ENCODE measurements at regions not wholly inside any gene's neighbourhood (a gene's known extent, or its start where the extent isn't known, plus 50 kb on each side); places are given as distances from the start of the nearest gene placed in this dataset.

DNA sequence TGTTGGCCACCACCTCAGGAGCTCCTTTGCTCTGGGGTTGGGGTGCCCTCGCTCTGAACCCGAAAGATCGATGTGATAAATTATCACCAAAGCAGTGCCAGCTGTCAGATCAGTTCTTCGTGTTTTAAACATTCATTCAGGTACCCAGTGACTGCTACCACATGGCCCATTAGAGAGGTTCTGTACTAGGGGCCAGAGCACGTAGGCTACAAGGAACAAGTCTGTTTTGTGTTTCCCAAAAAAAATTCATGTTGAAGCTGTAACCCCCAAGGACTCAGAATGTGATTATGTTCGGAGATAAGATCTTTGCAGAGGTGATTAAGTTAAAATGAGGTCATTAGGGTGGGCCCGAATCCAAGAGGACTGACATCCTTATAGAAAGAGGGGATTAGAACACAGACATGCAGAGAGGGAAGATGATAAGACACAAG is 526.9 kb downstream of the NPHP4 start:
- no peak for DNase-seq (ENCODE audit: low read depth)

DNA sequence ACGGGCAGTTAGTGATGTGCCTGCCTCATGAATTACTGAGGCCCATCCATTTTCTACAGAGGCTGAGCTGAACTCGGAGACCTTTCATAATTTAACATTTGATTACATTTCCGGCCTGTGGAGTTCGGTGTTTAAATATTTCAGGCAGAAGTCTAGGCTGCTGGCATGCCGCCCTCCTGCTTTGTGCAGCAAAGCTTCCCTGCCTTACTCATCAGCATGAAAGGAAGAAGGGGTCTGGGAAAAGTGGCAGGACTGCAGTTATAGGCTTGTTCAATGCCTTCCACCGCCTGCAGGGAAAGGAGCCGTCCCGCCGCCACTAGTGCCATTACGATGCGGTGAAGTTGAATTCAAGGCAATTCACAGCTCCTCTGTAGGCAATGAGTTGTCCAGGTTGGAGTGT is 527.9 kb downstream of the NPHP4 start:
- DNase-seq (ENCODE audit: low read depth) = no peak

DNA sequence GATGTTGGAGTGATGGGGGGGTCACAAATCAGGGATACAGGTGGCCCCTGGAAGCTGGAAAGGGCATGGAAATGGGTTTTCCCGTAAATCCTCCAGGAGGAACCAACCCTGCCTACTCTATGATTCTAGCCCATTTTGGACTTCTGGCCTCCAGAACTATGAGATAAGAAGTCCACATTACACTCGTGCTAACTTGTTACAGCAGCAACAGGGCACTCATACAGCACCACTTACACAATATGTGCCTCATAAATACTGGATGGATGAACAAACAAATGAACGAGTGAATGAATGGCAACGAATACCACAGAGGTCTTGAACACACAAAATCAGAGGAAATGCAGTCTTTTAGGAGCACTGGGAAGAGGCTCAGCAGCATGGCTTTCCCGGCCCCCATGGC is 531.3 kb downstream of the NPHP4 start:
- no peak for DNase-seq (ENCODE audit: low read depth)

DNA sequence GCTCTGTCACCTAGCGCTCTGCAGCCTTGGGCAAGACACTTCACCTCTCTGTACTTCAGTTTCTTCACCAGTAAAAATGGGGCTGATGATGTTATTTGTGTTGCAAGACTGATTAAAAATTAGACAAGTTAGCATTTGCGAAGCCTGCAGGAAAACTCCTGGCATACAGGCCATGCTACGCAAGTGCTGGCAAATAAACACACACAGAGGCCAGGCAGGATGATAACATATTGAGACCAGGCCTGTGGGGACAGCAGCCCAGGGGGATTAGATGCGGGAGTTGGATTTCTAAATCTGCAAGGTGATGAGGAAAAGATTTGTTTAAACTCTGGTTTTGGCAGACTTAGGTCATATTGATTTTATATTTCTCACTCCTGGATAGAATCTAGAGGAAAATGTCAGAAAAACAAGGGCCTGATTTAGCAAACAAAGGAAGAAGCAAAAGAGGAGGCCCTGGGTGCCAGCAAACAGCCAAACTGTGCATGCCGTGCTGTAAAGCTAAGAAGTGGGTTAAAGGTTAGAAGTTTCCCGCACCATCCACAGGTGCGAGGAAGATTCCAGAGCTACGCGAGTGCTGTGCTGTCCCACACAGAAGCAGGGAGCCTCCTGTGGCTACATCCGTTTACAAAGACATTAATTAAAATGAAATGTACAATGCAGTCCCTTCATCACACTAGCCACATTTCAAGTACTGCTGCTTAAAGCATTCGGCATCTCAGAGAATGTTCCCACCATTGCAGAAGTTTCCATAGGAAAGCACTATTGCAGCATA is 532.2 kb downstream of the NPHP4 start:
- no peak for DNase-seq (ENCODE audit: low read depth)

DNA sequence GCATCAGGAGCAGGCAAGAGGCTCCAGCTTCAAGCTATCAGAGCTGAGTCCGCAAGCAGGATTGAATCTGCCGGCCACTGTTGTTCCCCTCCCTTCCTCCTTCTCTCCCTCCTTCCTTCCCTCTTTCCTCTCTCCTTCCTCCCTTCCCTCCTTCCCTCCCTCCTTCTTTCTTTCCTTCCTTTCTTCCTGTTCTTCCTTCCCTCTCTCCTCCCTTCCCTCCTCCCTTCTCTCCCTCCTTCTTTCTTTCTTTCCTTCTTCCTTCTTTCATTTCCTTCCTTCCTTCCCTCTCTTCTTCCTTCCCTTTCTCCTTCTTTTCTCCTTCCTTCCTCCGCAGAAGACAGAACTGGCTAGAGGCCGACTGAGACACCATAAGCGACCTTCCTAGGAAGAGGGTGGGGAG is 534.0 kb downstream of the NPHP4 start:
- no peak for DNase-seq (ENCODE audit: low read depth)

DNA sequence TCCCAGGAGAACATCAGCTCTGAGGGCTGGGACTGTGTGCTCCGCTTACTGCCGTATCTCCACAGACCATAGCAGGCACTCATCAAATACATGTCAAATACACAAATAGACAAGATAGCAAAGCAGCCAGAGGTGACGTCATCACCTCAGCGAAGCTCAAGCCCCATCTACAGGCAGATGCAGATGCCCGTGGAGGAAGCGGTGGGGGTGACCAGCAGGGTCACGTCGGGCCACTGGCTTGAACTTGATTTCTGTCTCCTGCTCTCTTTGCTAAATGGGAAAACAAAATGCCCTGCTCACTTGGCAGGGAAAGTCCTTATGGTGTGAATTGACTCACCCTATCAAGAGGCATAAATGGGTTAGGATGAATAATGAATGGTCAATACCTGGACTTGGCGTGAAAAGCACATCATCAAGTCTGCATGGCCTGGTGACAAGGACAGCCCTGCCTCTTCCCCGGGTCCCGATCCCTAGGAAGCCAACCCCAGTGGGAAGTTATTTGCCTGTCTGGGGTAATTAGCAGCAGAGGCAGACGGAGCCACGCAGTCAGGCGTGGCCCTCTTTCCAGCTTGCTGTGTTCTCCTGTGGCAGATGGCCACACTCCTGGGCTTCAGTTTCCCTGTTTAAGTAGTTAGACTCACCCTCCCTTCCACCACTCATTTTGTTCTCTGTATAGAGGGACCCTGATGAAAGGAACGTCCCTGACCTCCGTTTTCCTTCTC is 536.0 kb downstream of the NPHP4 start:
- DNase-seq (ENCODE audit: low read depth) = no peak

DNA sequence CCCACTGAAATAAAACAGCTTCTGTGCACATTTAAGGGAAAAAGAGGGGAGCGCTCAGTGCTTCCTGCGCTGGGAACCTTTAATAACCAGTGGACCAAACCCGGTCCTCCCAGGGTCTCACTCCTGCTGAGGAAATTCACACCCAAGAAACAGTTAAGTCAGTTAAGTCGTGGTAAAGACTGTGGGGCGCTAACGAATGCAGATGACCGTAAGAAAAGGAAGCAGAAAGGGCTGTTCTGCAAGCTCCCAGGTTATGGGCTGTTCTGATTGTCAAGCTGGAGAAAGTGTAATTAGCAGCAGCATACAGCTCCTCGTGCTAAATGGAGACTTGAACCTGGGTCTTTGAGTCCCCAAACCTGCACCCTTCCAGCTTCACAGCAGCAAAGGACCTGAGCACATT is 536.6 kb downstream of the NPHP4 start:
- no peak for DNase-seq (ENCODE audit: low read depth)

DNA sequence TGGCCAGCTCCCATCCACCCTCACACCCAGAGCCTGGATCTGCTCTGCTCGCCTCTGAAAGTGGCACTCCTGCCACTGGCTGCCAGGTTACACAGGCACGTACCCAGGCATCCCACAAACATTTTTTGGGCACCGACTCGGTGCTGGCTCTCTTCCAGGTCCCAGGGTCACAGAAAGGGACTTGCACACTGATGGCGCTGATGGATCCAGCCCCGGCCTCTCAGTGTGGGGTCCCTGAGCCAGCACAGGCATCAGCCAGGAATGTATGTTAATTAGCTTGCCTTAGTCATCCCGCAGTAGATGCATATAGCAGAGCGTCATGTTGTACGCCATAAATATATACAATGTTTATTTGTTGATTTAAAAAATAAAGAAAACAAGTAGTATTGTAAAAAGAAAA is 537.2 kb downstream of the NPHP4 start:
- no peak for DNase-seq (ENCODE audit: low read depth)

DNA sequence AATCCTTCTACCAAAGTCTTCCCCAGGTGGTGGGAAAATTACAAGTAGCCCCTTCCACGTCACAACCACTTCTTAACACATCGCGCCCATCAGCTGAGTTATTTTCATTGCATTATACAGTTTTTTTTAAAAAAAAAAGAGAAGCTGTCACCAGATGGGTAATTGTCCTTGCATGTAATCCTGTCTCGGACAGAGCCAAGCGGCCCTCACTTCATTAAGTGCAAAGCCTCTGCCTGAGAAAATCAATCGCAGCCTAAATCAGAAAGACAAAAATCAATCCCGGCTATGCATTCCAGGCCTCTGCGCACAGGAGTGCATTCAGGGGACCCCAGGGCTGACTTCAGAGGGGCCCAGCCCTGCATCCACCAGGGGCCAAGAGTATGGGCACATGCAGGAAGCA is 538.9 kb downstream of the NPHP4 start:
- DNase-seq (ENCODE audit: low read depth) = no peak

DNA sequence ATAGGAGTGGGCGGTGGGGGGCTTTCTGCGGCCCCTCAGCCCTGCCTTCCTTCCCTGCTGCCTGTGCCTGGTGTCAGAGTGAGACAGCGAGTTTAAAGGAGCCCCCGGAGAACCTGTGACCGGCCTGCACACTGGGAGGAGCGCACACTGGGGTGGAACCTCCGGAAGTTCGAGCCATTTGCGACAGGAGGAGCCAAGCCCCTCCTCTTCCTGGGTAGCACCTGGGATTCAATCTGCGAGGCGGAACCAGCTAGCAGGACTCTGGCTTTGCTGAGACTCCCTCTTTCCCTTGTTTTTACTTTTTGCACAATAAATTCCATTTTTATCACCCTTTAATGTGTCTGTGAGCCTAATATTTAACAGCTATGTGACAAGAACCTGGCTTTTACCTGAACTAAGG is 540.6 kb downstream of the NPHP4 start:
- no peak for DNase-seq (ENCODE audit: low read depth)

DNA sequence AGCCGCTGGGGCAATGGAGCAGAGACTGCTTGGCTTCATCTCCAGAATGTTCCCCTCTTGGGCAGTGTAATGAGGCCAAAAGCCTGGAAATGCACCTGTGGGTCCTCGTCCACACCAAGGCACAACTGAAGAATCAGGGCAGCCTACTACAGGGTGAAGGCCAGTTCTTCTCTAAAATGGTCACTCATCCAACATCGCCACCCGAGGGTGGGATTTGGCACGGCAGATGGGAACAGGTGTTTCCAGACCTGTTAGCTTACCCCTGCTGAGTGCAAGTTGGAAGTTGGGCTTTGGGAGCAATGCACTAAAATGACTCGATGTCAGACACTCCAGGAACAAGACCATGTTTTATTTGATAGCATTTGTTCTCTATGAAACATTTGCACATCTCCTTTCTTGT is 543.7 kb downstream of the NPHP4 start:
- peak; percentile 20 for DNase-seq (ENCODE audit: low read depth)

DNA sequence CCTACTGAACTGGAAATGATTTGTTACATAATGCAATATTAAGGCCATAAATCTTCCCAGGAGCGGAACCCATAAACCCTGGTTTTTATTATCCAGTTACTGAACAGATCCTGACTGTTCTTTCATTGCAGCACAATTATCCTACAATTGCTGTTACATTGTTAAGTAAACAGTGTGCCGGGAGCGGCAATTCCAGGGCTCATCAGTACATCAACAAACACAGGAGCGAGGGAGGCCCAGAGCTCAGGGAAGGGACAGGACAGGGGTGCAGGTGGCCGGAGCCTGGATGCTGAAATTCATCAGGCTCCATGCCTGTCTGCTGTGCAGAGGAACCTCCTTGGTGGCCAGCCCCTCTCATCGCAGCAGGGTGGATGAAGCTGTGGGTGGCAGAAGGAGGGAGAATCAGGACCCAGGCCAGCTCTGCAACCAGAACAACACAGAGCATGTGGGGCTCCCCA is 544.7 kb downstream of the NPHP4 start:
- no peak for DNase-seq (ENCODE audit: low read depth)

DNA sequence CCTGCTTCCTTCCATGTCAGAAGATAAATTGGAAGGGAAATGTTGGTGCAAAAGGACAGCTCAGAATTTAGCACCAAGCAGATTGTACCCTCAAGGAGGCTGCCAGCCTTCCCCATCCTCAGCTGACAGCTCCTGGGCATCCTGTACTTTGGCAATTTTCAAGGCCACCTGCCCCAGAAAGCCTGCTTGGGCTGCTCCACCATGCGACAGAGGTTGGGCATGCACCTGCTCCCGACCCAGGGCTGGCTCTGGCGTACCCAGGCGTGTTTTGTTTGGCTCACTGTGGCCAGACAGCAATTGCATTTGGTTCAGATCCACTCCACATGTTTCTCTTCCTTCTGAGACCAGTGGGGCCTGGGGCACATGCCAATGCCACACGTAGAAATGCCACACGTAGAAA is 547.8 kb downstream of the NPHP4 start:
- no peak for DNase-seq (ENCODE audit: low read depth)

DNA sequence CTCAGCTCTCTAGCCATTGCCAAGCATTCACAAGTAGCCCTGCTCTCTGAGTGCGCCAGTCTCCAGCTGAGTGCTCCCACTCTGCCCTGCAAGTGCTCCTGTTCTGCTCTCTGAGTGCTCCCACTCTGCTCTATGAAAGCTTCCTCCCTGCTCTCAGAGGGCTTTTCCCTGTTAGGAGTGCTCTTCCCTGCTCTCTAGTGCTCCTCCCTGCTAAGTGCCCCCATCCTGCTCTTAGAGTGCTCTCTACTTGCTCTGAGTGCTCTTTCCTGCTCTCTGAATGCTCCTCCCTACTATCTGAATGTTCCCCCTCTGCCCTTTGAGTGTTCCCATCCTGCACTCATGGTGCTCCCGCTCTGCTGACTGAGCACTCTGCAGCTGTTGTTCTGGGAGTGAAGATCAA is 555.4 kb downstream of the NPHP4 start:
- DNase-seq (ENCODE audit: low read depth) = no peak

DNA sequence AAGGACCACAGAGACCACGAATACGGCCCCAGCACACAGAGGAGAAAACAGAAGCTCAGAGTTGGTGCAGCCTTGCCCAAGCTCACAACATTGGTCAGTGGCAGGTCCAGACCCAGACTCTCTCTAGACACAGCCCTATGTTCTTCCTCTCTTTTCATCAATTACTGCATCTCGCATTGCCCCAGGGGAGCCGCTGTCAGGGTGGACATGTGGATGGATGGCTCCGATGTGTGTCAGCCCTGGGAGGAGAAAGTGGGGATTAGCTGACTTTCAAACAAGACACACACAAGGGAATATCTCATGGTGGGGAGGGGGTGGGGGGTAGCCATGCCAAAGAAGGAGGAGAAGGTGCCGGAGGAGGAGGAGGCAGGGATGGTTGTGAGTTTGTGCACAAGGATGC is 556.8 kb downstream of the NPHP4 start:
- no peak for DNase-seq (ENCODE audit: low read depth)

DNA sequence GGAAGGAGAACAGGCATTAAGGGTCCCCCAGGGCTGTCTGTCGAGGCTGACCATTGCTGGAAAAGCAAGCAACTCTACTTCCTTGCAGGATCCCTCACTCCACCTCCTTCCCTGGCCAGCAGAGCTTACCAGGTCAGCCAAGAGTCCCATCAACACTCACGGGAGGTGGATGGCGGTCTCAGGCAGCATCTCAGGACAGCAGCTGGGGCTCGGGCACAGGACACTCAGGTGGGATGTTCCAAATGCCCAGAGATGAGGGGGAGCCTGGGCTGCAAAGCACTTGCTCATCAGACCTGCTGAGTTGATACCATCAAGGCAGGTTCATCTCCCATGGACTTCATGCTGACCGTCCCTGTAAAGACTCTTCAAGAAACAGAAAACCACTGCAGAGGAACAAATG is 559.8 kb downstream of the NPHP4 start:
- DNase-seq (ENCODE audit: low read depth) = no peak

DNA sequence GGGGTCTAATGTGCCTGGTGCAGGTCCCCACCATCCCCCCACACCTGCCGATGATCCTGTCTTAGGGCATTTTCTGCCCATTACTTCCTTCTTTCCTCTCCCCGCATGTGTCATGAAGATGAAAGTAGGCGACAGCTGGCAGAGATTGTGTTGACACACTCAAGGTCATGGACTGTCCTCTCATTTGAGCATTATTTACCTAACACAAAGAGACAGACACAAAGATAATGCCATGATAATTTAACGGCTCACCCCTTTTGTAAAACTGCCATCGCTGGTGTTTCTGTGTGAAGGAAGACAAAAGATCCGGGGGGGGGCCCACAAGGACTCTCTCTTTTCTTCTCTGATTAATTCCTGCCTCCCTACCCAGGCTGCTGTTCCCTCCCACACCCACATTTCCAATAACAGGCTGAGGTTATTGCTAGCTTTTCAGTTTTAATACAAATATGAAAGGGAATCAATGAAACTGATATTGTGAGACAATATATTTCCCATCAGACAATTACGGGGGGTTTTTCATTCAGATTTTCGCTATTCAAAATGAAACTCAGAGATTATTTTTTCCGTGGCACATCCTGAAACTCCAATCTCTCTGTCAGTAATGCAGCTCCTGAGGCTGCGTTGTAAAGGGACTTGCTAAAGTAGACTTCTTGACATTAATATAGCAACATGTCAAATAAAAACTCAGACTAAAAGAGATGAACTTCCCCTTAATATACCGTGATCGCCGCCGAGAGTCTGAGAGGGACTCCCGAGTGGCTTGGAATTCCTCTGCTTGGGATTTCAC is 561.1 kb downstream of the NPHP4 start:
- DNase-seq (ENCODE audit: low read depth) = no peak

DNA sequence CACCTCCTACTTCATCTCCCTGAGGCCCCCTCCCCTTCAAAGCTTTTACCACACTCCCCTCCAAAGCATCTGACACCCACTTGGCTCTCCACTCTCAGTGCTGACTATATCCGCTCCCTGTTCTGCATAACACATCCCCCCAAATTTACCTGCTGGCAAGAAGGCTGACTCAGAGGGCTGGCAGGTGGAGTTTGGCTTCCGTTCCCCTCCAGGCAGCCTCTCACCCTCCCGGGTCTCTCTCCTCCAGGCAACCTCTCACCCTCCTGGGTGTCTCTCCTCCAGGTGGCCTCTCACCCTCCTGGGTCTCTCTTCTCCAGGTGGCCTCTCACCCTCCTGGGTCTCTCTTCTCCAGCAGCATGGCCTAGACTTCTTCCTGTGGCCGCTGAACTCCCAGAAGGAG is 562.1 kb downstream of the NPHP4 start:
- no peak for DNase-seq (ENCODE audit: low read depth)

DNA sequence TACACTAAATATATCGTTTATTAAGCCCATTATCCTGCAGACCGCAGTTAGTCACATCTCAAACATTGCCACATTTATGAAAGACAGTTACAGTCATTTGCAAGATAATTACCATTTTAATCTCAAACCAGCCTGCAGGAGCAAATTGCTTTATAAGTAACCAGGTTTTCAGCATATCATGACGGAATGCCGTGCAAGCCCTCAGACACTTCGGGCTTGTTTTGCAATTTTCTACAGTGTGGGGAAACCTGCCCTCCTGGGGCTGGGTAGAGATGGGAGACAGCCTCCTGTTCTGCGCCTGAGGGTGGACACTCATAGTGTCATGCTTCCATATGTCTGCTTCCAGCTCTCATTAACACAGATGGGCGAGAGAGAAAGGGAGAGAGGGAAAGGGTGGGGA is 563.9 kb downstream of the NPHP4 start:
- no peak for DNase-seq (ENCODE audit: low read depth)

DNA sequence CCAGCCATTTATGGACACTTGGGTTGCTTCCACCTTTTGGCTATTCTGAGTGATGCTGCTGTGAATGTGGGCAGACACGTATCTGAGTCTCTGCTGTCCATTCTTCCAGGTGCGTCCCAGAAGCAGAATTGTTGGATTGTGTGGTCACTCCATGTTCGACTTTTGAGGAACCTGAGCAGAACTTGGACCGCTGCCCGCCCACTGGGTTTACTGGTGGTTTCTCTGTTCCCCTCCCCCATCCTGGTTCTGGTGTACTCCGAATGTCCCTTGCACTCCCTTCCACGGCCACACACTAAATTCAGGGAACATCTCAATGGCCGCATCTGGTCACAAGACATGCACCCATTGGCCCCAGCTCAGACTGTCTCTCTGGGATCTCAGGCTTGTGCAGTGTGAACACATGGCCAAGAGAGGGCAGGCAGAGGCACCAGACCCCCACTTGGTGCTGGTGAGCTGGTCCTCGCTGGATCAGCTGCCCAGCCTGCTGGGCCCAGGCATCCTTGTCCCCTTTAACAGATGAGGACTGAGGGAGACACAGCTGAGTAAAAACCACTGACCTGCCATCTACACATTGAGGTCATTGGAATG is 565.1 kb downstream of the NPHP4 start:
- no peak for DNase-seq (ENCODE audit: low read depth)

DNA sequence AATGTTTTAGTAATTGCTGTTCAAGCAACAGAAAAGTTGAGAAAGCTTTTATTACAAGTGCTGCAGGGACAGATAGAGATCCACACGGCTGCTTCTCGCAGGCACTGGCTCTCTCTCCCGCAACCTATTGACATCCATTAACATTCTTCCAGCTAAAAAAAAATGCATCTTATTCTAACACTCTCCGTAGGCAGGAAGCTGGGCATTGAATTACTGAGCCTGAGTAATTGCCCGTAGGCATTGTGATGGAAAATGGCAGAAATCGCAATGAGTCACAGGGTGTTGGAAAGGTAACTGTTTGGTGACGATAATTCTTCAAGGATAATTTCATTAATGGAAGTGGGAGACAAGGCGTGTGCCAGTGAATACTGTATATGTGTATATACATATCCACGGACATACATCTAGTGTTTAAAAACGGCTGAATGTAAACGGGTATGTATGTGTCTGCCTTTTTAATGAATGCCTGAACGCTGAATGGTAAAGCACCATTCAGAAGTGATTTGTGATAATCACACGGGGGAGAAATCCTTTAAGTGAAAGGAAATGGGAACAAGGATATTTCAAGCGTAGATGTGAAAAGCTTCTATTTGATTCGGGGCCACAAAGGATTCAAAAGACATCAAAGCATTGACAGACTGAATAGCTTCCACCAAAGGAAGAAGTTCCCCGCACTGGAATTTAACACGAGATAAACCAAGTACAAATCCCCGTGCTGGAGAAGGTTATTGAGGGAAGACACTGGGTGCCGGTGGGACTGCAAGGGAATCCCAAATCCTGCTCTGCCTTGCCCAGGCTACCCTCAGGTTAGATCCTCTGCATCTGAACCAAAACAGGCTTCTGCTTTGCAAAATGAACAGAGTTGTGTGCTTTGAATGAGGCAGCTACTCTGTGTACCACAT is 567.2 kb downstream of the NPHP4 start:
- no peak for DNase-seq (ENCODE audit: low read depth)

Data from activated T-cell treated with anti-CD3 and anti-CD28 coated beads for 1 hour (primary cell).